GM12874 (cell line): ENCODE measurements at regions not wholly inside any gene's neighbourhood (a gene's known extent, or its start where the extent isn't known, plus 50 kb on each side); places are given as distances from the start of the nearest gene placed in this dataset.

Experiments used
- TF ChIP-seq, protein P1 (sequence below): IDR thresholded peaks from 2 replicates; pipeline ENCODE4 v1.5.1; 2011; ENCODE audit warnings: low read depth, mild to moderate bottlenecking, control low read depth, low read length, moderate library complexity; ENCODE audit not compliant: insufficient read depth

DNA sequence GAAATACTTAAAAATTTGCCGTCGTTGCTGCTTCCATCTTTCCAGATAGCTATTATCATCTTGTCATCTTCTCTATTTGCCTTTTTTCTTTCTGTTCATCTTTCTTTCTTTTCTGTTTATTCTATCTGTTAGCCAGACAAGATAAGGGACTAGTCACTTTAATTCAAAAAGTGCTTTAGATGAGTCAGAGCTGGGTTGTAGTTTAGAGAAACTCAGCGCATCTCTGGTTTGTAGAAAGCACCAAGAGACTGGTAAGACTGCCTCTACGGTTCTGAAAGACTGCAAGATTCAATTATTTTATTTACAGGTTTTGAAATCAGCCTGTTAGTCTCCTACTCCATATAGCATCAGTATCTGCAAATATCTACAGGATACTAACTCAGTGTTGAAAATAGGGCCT, 562.8 kb upstream of the RIOK2 start:
- TF ChIP-seq, protein P1, sequence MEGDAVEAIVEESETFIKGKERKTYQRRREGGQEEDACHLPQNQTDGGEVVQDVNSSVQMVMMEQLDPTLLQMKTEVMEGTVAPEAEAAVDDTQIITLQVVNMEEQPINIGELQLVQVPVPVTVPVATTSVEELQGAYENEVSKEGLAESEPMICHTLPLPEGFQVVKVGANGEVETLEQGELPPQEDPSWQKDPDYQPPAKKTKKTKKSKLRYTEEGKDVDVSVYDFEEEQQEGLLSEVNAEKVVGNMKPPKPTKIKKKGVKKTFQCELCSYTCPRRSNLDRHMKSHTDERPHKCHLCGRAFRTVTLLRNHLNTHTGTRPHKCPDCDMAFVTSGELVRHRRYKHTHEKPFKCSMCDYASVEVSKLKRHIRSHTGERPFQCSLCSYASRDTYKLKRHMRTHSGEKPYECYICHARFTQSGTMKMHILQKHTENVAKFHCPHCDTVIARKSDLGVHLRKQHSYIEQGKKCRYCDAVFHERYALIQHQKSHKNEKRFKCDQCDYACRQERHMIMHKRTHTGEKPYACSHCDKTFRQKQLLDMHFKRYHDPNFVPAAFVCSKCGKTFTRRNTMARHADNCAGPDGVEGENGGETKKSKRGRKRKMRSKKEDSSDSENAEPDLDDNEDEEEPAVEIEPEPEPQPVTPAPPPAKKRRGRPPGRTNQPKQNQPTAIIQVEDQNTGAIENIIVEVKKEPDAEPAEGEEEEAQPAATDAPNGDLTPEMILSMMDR, result no peak

GRCh38 chr5:97750576-97750975, 567.5 kb upstream of the RIOK2 start:
- TF ChIP-seq, protein P1, result no peak

DNA sequence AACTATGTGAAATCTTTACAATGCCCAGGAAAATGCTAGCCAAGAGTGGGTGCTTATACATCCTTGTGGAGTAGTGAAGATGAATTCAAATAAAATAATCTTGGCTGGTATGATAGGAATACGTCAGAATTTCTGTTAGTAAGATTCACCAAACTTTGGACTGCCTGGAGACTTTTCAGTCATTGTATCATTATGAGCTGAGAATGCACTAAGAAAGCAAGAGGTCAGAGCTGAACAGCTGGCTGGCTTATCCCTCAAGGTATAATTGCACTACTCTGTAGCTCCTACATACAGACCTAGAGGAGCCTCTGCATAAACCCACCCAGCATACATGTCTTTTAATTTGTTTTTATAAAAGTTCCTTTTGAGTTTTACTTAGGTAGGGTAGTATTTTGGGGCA, 568.5 kb upstream of the RIOK2 start:
- TF ChIP-seq, protein P1, result no peak

GRCh38 chr5:97752871-97753270, 569.8 kb upstream of the RIOK2 start:
- TF ChIP-seq, protein P1, result no peak

GRCh38 chr5:97762483-97762882, 579.4 kb upstream of the RIOK2 start:
- TF ChIP-seq, protein P1, result no peak

DNA sequence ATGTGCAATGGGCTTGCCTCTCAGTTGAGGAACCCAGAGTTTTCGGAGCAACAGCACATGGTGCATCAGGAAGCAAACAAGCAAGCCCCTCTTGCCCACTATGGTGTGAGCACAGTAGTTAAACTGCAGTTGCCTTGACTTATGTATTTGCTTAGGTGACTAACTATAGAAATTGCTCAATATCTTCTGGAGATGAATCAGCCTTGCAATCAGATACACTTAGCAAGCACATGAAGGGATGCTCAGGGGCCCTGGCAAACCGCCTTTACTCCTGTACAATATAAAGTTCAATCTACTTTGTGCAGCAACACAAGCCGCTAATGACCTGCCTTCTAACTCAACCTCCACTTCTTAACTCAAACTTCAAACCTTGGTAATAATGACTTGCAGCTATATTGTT, 581.7 kb upstream of the RIOK2 start:
- TF ChIP-seq, protein P1, result no peak

DNA sequence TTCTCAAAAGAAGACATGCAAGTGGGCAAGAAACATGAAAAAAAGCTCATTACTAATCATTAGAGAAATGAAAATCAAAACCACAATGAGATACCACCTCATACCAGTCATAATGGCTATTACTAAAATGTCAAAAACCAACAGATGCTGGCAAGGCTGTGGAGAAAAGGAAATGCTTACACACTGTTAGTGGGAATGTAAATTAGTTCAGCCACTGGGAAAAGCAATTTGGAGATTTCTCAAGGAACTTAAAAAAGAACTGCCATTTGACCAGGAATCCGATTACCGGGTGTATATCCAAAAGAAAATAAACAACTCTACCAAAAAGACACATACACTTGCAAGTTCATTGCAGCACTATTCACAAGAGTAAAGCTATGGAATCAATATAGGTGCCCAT, 595.4 kb upstream of the RIOK2 start:
- TF ChIP-seq, protein P1, result no peak

DNA sequence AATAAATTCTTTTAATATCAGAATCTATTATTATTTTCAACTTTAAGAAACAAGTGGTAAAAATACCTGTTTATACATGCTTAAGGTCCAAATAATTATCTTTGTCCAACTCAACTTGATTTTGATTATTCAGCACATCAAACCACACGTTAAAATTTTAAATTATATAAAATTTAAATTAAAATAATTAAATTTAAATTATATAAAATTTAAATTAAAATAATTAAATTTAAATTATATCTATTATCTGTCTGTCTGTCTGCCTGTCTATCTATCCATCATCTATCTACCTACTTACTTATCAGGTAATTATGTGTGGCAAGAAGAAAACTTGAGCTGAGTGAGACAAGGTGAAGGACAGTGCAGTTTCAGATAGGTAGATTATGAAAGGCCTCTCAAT, 605.3 kb upstream of the RIOK2 start:
- TF ChIP-seq, protein P1, result no peak
